ENCODE measurements at regions not wholly inside any gene's neighbourhood (a gene's known extent, or its start where the extent isn't known, plus 50 kb on each side); places are given as distances from the start of the nearest gene placed in this dataset.

- WGBS, 2 donors: 88 to 92% methylated on average over 17 of the region's 17 CpGs
- H3K4me3 ChIP-seq: no peak overlapping the region
- no peaks in the 10 kb centered on the region for H3K27me3 ChIP-seq
- no peak overlapping the region for H3K27ac ChIP-seq
- H3K36me3 ChIP-seq: no peaks in the 10 kb centered on the region
- H3K9me3 ChIP-seq: peaks cover 0 to 14% (median 0%) of the 10 kb centered on the region in 4 donors
- no peaks in the 10 kb centered on the region for H3K4me1 ChIP-seq
- TF ChIP-seq EP300 (IDR thresholded peaks at IDR 0.05) (no peak), CTCF (IDR thresholded peaks at IDR 0.05) (no peak), POLR2A (IDR thresholded peaks at IDR 0.05) (no peak)
- DNase-seq (ENCODE audit: low spot score in 2 of 2): no peak
These were observed 194.7 kb upstream of the FBXO33 start for GRCh38 chr14:39626589-39627576.

GRCh38 chr14:39621678-39622077 lies 189.4 kb upstream of the FBXO33 start:
- no peak overlapping the region for H3K27ac ChIP-seq
- H3K27me3 ChIP-seq: no peaks in the 10 kb centered on the region
- no peak for DNase-seq (ENCODE audit: low spot score in 2 of 2)
- H3K36me3 ChIP-seq: no peaks in the 10 kb centered on the region
- H3K4me1 ChIP-seq: no peaks in the 10 kb centered on the region
- peaks cover 0 to 18% (median 0%) of the 10 kb centered on the region in 4 donors for H3K9me3 ChIP-seq
- WGBS, 2 donors: 90 to 91% methylated on average over 1 of the region's 1 CpG
- TF ChIP-seq CTCF (IDR thresholded peaks at IDR 0.05): no peak
- no peak for TF ChIP-seq EP300 (IDR thresholded peaks at IDR 0.05)
- no peak for TF ChIP-seq POLR2A (IDR thresholded peaks at IDR 0.05)
- no peak overlapping the region for H3K4me3 ChIP-seq

- Histone ChIP-seq H3K27ac (no peak overlapping the region), H3K27me3 (no peaks in the 10 kb centered on the region), H3K4me1 (no peaks in the 10 kb centered on the region), H3K9me3 (peaks cover 0 to 18% (median 0%) of the 10 kb centered on the region in 4 donors), H3K4me3 (no peak overlapping the region), H3K36me3 (no peaks in the 10 kb centered on the region)
- 81 to 87% methylated on average over 2 of the region's 2 CpGs for WGBS, 2 donors
- TF ChIP-seq CTCF (IDR thresholded peaks at IDR 0.05) (no peak), EP300 (IDR thresholded peaks at IDR 0.05) (no peak), POLR2A (IDR thresholded peaks at IDR 0.05) (no peak)
- DNase-seq (ENCODE audit: low spot score in 2 of 2): no peak
These were observed 189.0 kb upstream of the FBXO33 start for GRCh38 chr14:39621223-39621622.

GRCh38 chr14:39617537-39617936 lies 185.3 kb upstream of the FBXO33 start:
- no peak overlapping the region for H3K27ac ChIP-seq

More at GRCh38 chr14:39617537-39617936, 185.3 kb upstream of the FBXO33 start:
- Histone ChIP-seq H3K9me3 (peaks cover 0 to 10% (median 0%) of the 10 kb centered on the region in 4 donors), H3K4me1 (no peaks in the 10 kb centered on the region), H3K4me3 (no peak overlapping the region), H3K36me3 (no peaks in the 10 kb centered on the region), H3K27me3 (no peaks in the 10 kb centered on the region)
- TF ChIP-seq CTCF (IDR thresholded peaks at IDR 0.05): no peak
- TF ChIP-seq EP300 (IDR thresholded peaks at IDR 0.05): no peak
- no peak for TF ChIP-seq POLR2A (IDR thresholded peaks at IDR 0.05)
- DNase-seq (ENCODE audit: low spot score in 2 of 2): no peak
- WGBS, 2 donors: 92 to 96% methylated on average over 1 of the region's 1 CpG
